SU-DHL-6 (cell line): ENCODE measurements at regions not wholly inside any gene's neighbourhood (a gene's known extent, or its start where the extent isn't known, plus 50 kb on each side); places are given as distances from the start of the nearest gene placed in this dataset.

Experiments
- EZH2phosphoT487 ChIP-seq: fragments of 200-600 bp; sonication (generic), shearing (Covaris generic); conservative IDR thresholded peaks from 2 replicates; pipeline ENCODE4 v1.6.1; 2018; ENCODE audit warnings: mild to moderate bottlenecking, antibody characterized with exemption, low read length, moderate library complexity, mixed read lengths
- TF ChIP-seq, protein P1 (sequence below): fragments of 200-600 bp; sonication (generic); IDR thresholded peaks from one replicate; pipeline ENCODE4 v1.5.1; 2017; ENCODE audit warnings: antibody characterized with exemption, mild to moderate bottlenecking, low read length, moderate library complexity; ENCODE audit not compliant: insufficient read depth, poor library complexity, severe bottlenecking

DNA sequence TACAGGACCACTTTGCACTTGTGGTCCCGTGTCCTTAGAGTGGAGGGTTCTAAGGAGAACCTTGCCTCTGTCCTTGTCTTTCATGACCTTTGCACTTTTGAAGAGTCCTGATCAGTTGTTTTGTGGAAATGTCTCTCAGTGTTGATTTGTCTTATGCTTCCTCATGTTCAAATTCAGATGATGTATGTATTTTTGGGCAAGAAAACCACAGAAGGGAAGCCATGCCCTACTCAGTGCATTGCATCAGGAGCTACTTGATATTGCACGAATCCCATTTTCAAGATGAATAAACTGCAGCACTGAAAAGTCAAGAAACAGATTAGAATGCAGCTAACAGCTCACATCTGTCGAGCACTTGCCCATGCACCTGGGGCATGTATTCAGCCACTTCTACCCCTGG lies 152.2 kb downstream of the INHBB start:
- TF ChIP-seq, protein P1, sequence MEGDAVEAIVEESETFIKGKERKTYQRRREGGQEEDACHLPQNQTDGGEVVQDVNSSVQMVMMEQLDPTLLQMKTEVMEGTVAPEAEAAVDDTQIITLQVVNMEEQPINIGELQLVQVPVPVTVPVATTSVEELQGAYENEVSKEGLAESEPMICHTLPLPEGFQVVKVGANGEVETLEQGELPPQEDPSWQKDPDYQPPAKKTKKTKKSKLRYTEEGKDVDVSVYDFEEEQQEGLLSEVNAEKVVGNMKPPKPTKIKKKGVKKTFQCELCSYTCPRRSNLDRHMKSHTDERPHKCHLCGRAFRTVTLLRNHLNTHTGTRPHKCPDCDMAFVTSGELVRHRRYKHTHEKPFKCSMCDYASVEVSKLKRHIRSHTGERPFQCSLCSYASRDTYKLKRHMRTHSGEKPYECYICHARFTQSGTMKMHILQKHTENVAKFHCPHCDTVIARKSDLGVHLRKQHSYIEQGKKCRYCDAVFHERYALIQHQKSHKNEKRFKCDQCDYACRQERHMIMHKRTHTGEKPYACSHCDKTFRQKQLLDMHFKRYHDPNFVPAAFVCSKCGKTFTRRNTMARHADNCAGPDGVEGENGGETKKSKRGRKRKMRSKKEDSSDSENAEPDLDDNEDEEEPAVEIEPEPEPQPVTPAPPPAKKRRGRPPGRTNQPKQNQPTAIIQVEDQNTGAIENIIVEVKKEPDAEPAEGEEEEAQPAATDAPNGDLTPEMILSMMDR = no peak
- TF ChIP-seq EZH2phosphoT487 = no peak
